WTC11 (cell line): ENCODE measurements at regions not wholly inside any gene's neighbourhood (a gene's known extent, or its start where the extent isn't known, plus 50 kb on each side); places are given as distances from the start of the nearest gene placed in this dataset.

Source experiments
- ATAC-seq: fragments of 200-7000 bp; cut with Tn5 transposase; 2 replicates; pipeline ENCODE4 v1.10.0; 2021; ENCODE audit warnings: mild to moderate bottlenecking, moderate library complexity
- CTCF ChIA-PET: fragments of 300-600 bp; sonication (Branson Sonifier 250); formaldehyde crosslinking; loops from one replicate; lab custom pipeline; 2021; ENCODE audit warnings: antibody characterized with exemption; lab: Charles Lee
- POLR2A ChIA-PET: fragments of 350-600 bp; sonication (Branson Sonifier 250); formaldehyde crosslinking; loops from one replicate; lab custom pipeline; 2021; ENCODE audit warnings: antibody characterized with exemption; lab: Charles Lee
- DNase-seq: peaks from one replicate; pipeline ENCODE4 v3.0.0; 2021; ENCODE audit warnings: low spot score
- H3K27ac Mint-ChIP-seq: 2 replicates; pipeline ENCODE4 v1.8.0; 2021; ENCODE audit warnings: mixed read lengths
- H3K27me3 Mint-ChIP-seq: 2 replicates; pipeline ENCODE4 v1.8.0; 2021; ENCODE audit warnings: low read depth, mild to moderate bottlenecking, moderate library complexity, mixed read lengths
- H3K36me3 Mint-ChIP-seq: 2 replicates; pipeline ENCODE4 v1.8.0; 2021; ENCODE audit warnings: mixed read lengths
- H3K4me1 Mint-ChIP-seq: 2 replicates; pipeline ENCODE4 v1.8.0; 2022; ENCODE audit warnings: mixed read lengths
- H3K4me3 Mint-ChIP-seq: 2 replicates; pipeline ENCODE4 v1.8.0; 2021; ENCODE audit warnings: mild to moderate bottlenecking, moderate library complexity, mixed read lengths
- H3K9me3 Mint-ChIP-seq: 2 replicates; pipeline ENCODE4 v1.8.0; 2021; ENCODE audit warnings: mixed read lengths
- AFF4 ChIP-seq: sonication (generic); formaldehyde crosslinking; IDR thresholded peaks from 2 replicates; pipeline ENCODE4 v1.8.1; 2023; ENCODE audit warnings: mild to moderate bottlenecking, missing genetic modification reagents, borderline replicate concordance
- ATF6 ChIP-seq: sonication (generic); formaldehyde crosslinking; IDR thresholded peaks from 2 replicates; pipeline ENCODE4 v1.8.1; 2023; ENCODE audit warnings: mild to moderate bottlenecking, missing genetic modification reagents
- CTCF ChIP-seq: fragments of 200-600 bp; IDR thresholded peaks from 2 replicates; pipeline ENCODE4 v1.8.0; 2022; ENCODE audit warnings: antibody characterized with exemption
- E2F4 ChIP-seq: sonication (generic); formaldehyde crosslinking; IDR thresholded peaks from 2 replicates; pipeline ENCODE4 v1.8.1; 2022; ENCODE audit warnings: low read depth, mild to moderate bottlenecking, moderate library complexity, missing genetic modification reagents, borderline replicate concordance
- ELF4 ChIP-seq: sonication (generic); formaldehyde crosslinking; IDR thresholded peaks from 2 replicates; pipeline ENCODE4 v1.8.1; 2022; ENCODE audit warnings: low read depth, mild to moderate bottlenecking, moderate library complexity, missing genetic modification reagents
- ESRRA ChIP-seq: sonication (generic); formaldehyde crosslinking; IDR thresholded peaks from 2 replicates; pipeline ENCODE4 v1.8.1; 2022; ENCODE audit warnings: mild to moderate bottlenecking, missing genetic modification reagents, borderline replicate concordance
- GABPB1 ChIP-seq: sonication (generic); formaldehyde crosslinking; IDR thresholded peaks from 2 replicates; pipeline ENCODE4 v1.8.1; 2023; ENCODE audit warnings: mild to moderate bottlenecking, missing genetic modification reagents
- GRHL2 ChIP-seq: fragments of 250-450 bp; sonication (Bioruptor Pico); IDR thresholded peaks from 2 replicates; pipeline ENCODE4 v1.8.0; 2022; ENCODE audit warnings: mild to moderate bottlenecking, moderate library complexity; ENCODE audit not compliant: insufficient replicate concordance, severe bottlenecking
- IRF1 ChIP-seq: sonication (generic); formaldehyde crosslinking; IDR thresholded peaks from 2 replicates; pipeline ENCODE4 v1.8.0; 2023; ENCODE audit warnings: missing genetic modification reagents
- JAZF1 ChIP-seq: fragments of 250-450 bp; sonication (Bioruptor Pico); IDR thresholded peaks from 2 replicates; pipeline ENCODE4 v1.9.0; 2021; ENCODE audit warnings: moderate library complexity, mild to moderate bottlenecking, inconsistent platforms
- NR2C2 ChIP-seq: sonication (generic); formaldehyde crosslinking; IDR thresholded peaks from 2 replicates; pipeline ENCODE4 v1.8.0; 2022; ENCODE audit warnings: mild to moderate bottlenecking, missing genetic modification reagents
- PRRX2 ChIP-seq: fragments of 250-450 bp; sonication (Bioruptor Pico); IDR thresholded peaks from 2 replicates; pipeline ENCODE4 v1.8.0; 2021; ENCODE audit warnings: mild to moderate bottlenecking
- STAT6 ChIP-seq: sonication (generic); formaldehyde crosslinking; conservative IDR thresholded peaks from 2 replicates; pipeline ENCODE4 v1.8.1; 2023; ENCODE audit warnings: mild to moderate bottlenecking, low read depth, missing genetic modification reagents, moderate library complexity
- TEAD1 ChIP-seq: sonication (generic); formaldehyde crosslinking; IDR thresholded peaks from 2 replicates; pipeline ENCODE4 v1.8.0; 2022; ENCODE audit warnings: mild to moderate bottlenecking, missing genetic modification reagents
- USF1 ChIP-seq: sonication (generic); formaldehyde crosslinking; IDR thresholded peaks from 2 replicates; pipeline ENCODE4 v1.8.0; 2022; ENCODE audit warnings: mild to moderate bottlenecking, missing genetic modification reagents
- ZNF121 ChIP-seq: sonication (generic); formaldehyde crosslinking; IDR thresholded peaks from 2 replicates; pipeline ENCODE4 v1.8.0; 2023; ENCODE audit warnings: missing genetic modification reagents
- ZNF138 ChIP-seq: sonication (generic); formaldehyde crosslinking; conservative IDR thresholded peaks from 2 replicates; pipeline ENCODE4 v1.8.1; 2022; ENCODE audit warnings: mild to moderate bottlenecking, moderate library complexity, missing genetic modification reagents
- ZNF317 ChIP-seq: sonication (generic); formaldehyde crosslinking; IDR thresholded peaks from 2 replicates; pipeline ENCODE4 v1.8.1; 2023; ENCODE audit warnings: low read depth, mild to moderate bottlenecking, moderate library complexity, missing genetic modification reagents, borderline replicate concordance

GRCh38 chr1:219071209-219071608, 102.5 kb upstream of the LYPLAL1 start:
- DNase-seq = no peak
- ChIA-PET POLR2A (interaction anchor here (0.6 kb wide), 1 partner anchor 35 kb away, joined by 7 read pairs; no protein-coding TSS in a partner anchor), CTCF (no interaction called here)
- no peak overlapping the region for H3K27ac Mint-ChIP-seq
- H3K36me3 Mint-ChIP-seq = peaks cover 19% of the 10 kb centered on the region
- no peak for TF ChIP-seq ZNF121 (CRISPR knock-in tag)
- no peak for TF ChIP-seq GRHL2 (CRISPR knock-in tag)
- no peak for TF ChIP-seq ZNF317
- TF ChIP-seq USF1 (CRISPR knock-in tag) = no peak
- no peak for TF ChIP-seq GABPB1 (CRISPR knock-in tag)
- no peak for TF ChIP-seq ZNF138
- no peak for TF ChIP-seq NR2C2 (CRISPR knock-in tag)
- no peak for TF ChIP-seq ATF6 (CRISPR knock-in tag)
- TF ChIP-seq TEAD1 = no peak
- no peak for TF ChIP-seq PRRX2 (CRISPR knock-in tag)
- TF ChIP-seq JAZF1 = no peak
- no peak for TF ChIP-seq ESRRA (CRISPR knock-in tag)
- TF ChIP-seq IRF1 = no peak
- no peak for TF ChIP-seq E2F4 (CRISPR knock-in tag)
- no peak for TF ChIP-seq CTCF
- TF ChIP-seq STAT6 (CRISPR knock-in tag) = no peak
- no peak for TF ChIP-seq ELF4 (CRISPR knock-in tag)
- TF ChIP-seq AFF4 (CRISPR knock-in tag) = no peak
- TF ChIP-seq, all 79 proteins: peak for 0
- H3K27me3 Mint-ChIP-seq = no peaks in the 10 kb centered on the region
- ATAC-seq = no peak
- H3K4me1 Mint-ChIP-seq = peaks cover under 1% of the 10 kb centered on the region
- H3K4me3 Mint-ChIP-seq = no peak overlapping the region
- peaks cover 34% of the 10 kb centered on the region for H3K9me3 Mint-ChIP-seq
